OCI-LY1 (cell line): ENCODE measurements at regions not wholly inside any gene's neighbourhood (a gene's known extent, or its start where the extent isn't known, plus 50 kb on each side); places are given as distances from the start of the nearest gene placed in this dataset.

Source experiments
- EZH2 ChIP-seq: fragments of 200-600 bp; sonication (generic), shearing (Covaris generic); IDR thresholded peaks from 2 replicates; pipeline ENCODE4 v1.8.0; 2017; ENCODE audit warnings: borderline replicate concordance, mixed run types, mild to moderate bottlenecking, antibody characterized with exemption, low read length, moderate library complexity, mixed read lengths
- TF ChIP-seq, protein P1 (sequence below): fragments of 200-600 bp; sonication (generic), shearing (Covaris generic); IDR thresholded peaks from 2 replicates; pipeline ENCODE4 v1.5.1; 2017; ENCODE audit warnings: mild to moderate bottlenecking, antibody characterized with exemption, low read length, moderate library complexity, mixed read lengths

DNA sequence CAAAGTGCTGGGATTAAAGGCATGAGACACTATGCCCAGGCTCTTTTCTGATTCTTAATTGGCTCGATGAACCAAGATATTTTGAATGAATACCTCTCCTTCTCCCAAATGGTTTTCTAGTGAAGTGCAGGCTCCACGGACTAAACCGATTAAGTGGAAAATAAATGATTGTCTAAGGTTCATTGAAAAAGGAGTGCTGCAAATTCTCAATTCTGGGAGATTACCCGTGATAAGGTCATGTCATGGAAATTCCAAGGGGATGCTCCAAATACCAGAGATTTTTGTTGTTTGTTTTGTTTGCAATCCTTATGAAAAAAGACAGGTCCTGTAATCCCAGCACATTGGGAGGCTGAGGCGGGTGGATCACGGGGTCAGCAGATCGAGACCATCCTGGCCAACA, 406.9 kb upstream of the TBL1XR1 start:
- TF ChIP-seq, protein P1, sequence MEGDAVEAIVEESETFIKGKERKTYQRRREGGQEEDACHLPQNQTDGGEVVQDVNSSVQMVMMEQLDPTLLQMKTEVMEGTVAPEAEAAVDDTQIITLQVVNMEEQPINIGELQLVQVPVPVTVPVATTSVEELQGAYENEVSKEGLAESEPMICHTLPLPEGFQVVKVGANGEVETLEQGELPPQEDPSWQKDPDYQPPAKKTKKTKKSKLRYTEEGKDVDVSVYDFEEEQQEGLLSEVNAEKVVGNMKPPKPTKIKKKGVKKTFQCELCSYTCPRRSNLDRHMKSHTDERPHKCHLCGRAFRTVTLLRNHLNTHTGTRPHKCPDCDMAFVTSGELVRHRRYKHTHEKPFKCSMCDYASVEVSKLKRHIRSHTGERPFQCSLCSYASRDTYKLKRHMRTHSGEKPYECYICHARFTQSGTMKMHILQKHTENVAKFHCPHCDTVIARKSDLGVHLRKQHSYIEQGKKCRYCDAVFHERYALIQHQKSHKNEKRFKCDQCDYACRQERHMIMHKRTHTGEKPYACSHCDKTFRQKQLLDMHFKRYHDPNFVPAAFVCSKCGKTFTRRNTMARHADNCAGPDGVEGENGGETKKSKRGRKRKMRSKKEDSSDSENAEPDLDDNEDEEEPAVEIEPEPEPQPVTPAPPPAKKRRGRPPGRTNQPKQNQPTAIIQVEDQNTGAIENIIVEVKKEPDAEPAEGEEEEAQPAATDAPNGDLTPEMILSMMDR, result no peak
- no peak for TF ChIP-seq EZH2
